Stomach (tissue), 4 donors: ENCODE measurements at regions not wholly inside any gene's neighbourhood (a gene's known extent, or its start where the extent isn't known, plus 50 kb on each side); places are given as distances from the start of the nearest gene placed in this dataset.

Experiments
- EP300 ChIP-seq: sonication (generic); formaldehyde crosslinking; IDR thresholded peaks from one replicate; pipeline ENCODE4 v1.6.1; 2017; ENCODE audit warnings: antibody characterized with exemption
- POLR2A ChIP-seq, 4 donors: fragments of 450-650 bp; IDR thresholded peaks; one replicate each; pipeline ENCODE4 v1.6.1; 2016; ENCODE audit warnings: antibody characterized with exemption in 4 of 4, control low read depth in 2 of 4, mild to moderate bottlenecking in 1 of 4, moderate library complexity in 1 of 4
- TF ChIP-seq, protein P1 (sequence below), 7 experiments: fragments of 450-650 bp in 4 of 7; fragments of 200-600 bp in 3 of 7; sonication (generic) in 3 of 7; IDR thresholded peaks; one replicate each; pipeline ENCODE4 v1.5.1; 2016 to 2019; ENCODE audit warnings: antibody characterized with exemption in 7 of 7, control low read depth in 2 of 7, mild to moderate bottlenecking in 1 of 7

DNA sequence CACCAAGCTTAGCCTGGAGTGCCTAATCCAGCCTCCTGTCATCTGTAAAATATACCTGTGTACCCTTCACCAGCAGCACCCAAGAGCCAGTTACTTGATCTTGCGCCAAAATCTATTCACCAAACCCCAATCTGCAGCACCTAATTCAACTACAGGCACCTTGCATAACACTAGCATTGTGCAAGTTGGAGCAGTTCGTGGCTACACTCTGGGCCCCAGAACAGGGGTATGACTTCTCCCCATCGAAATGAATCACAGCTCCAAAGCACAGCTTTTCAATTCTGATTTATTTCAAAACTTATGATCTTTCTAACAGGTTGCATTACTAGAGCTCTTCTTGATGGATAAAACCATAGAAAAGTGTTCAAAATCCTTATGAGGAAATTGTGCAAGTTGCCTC, 100.4 kb upstream of the TCF21 start:
- no peak for TF ChIP-seq POLR2A (IDR thresholded peaks at IDR 0.05)
- TF ChIP-seq, protein P1, sequence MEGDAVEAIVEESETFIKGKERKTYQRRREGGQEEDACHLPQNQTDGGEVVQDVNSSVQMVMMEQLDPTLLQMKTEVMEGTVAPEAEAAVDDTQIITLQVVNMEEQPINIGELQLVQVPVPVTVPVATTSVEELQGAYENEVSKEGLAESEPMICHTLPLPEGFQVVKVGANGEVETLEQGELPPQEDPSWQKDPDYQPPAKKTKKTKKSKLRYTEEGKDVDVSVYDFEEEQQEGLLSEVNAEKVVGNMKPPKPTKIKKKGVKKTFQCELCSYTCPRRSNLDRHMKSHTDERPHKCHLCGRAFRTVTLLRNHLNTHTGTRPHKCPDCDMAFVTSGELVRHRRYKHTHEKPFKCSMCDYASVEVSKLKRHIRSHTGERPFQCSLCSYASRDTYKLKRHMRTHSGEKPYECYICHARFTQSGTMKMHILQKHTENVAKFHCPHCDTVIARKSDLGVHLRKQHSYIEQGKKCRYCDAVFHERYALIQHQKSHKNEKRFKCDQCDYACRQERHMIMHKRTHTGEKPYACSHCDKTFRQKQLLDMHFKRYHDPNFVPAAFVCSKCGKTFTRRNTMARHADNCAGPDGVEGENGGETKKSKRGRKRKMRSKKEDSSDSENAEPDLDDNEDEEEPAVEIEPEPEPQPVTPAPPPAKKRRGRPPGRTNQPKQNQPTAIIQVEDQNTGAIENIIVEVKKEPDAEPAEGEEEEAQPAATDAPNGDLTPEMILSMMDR (IDR thresholded peaks at IDR 0.05), result no peak
- TF ChIP-seq EP300, result no peak
